EH (cell line): ENCODE measurements at regions not wholly inside any gene's neighbourhood (a gene's known extent, or its start where the extent isn't known, plus 50 kb on each side); places are given as distances from the start of the nearest gene placed in this dataset.

ENCODE experiments used
- DNase-seq: peaks from one replicate; pipeline ENCODE4 v3.0.0-alpha.2; 2015; ENCODE audit warnings: low read depth

DNA sequence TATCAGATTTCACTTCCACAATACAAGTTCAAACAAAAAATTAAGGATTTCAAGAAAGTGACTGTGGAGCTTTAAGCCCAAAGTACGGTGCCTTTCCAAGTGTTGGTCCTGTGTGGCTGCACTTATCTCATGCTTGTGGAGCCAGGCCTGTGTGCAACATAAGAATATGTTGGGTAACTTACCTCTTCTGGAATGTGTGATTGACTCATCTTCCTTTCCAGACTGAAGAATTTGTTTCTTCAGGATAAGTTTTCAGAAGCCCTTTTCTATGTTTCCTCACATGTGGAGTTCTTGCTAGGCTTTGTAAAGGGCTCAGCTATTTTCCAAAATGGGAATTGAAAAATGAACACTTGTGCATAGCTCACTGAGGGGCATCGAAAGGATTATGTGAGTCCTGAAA, 485.1 kb upstream of the PAPPA start:
- DNase-seq, result peak; percentile 95

DNA sequence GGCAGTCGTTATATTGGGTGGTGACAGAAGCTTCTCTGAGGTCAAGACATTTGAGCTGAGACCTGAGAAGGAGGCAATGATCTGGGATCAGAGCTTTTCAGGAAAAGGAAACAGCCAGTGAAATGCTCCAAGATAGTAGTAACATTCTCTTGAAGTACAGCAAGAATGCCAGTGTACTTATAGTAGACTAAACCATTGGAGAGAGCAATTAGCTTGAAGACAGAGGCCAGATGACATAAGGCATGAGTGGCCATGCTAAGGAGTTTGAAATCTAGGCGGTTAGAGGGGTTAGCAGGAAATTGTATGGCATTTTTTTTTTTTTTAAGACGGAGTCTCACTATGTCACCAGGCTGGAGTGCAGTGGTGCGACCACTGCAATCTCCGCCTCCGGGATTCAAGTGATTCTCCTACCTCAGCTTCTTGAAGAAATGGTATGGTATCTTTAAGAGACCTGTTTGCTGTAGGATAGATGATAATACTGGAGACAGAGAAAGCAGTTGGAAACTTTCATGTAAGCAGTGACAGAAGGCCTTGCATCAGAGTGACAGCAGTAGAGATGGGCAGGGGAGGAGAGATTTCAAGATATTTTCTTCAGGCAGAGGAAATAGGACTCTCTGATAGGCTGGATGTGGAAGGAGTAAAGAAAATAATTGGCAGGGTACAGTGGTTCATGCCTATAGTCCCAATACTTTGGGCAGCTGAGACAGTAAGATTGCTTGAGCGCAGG, 482.2 kb upstream of the PAPPA start:
- peak; percentile 57 for DNase-seq

DNA sequence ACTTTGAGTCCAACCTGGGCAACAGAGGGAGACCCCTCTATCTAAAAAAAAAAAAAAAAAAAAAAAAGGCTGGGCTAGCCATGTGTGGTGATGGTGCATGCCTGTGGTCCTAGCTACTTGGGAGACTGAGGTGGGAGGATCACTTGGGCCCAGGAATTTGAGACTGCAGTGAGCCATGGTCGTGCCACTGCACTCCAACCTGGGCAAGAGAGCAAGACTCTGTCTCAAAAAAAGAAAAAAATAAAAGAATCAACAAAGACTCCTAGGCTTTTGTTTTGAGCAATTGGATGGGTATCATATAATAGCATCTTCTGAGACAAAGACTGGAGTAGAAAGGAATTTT, 481.7 kb upstream of the PAPPA start:
- DNase-seq, result peak; percentile 74

DNA sequence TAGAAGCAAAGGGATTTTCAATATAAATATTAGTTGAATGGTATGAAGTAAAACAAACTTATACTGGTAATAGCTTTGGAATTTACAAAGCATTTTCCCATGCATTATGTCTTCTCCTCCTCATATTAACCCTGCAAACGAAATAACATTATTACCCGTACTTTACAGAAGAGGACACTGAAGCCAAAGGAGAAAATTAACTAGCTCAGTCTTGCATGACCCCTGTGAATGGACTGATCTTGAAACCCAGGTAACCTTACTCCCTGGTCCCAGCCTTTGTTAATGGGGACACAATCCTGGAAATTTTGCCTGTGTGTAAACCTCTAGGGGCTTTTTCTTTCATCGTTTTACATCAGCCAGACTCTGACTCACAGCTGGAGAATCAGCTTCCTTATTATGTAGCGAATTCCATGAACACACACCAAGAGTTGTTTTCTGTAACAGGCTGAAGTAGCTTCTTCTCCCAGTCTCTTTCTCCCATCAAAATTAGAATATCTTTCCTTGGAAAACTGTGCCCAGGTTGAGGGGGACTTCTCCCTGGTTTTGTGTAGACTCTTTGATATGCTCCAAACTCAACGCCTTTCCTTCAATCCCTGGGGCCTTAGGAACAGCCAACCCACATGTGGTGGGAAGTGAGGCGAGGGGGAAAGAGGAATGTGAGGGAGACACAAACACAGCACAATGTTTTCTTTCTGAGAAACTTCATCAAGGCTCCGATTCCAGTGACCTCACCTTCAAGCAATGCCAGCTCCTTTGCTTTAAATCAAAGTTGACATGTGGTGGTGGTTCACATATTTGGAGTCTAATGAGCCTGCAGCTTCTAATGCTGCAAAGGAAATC, 480.9 kb upstream of the PAPPA start:
- DNase-seq, result peak; percentile 99

DNA sequence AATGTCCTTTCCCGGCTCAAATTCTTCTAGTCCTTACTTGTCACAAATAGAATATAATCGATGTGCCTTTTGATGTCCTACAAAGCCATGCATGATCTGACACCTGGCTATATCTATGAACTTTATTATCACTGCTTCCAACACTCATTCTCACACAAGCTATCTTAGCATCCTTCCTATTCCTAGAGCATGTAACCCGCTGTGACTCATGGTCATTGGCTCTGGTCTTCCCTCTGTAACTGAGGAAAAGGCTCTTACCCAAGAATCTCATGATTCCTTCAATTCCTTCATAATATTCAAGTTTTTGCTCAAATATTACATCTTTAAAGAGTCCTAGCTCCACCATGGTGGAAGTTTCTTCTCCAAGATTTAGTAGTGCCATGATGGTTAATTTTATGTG, 480.0 kb upstream of the PAPPA start:
- peak; percentile 72 for DNase-seq

DNA sequence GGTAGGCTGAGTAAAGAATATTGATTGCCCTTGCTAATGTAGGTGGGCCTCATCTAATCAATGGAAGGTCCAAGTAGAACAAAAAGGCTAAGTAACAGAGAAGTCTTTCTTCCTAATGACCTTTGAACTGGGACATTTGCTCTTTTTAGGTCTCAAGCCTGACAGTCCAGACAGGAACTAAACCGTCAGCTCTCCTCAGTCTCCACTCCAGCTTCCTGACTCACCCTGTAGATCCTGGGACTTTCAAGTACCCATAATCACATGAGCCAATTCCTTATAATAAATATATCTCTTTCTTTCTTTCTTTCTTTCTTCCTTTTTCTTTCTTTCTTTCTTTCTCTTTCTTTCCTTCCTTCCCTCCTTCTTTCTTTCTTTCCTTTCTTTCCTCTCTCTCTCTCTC, 479.5 kb upstream of the PAPPA start:
- DNase-seq, result no peak

DNA sequence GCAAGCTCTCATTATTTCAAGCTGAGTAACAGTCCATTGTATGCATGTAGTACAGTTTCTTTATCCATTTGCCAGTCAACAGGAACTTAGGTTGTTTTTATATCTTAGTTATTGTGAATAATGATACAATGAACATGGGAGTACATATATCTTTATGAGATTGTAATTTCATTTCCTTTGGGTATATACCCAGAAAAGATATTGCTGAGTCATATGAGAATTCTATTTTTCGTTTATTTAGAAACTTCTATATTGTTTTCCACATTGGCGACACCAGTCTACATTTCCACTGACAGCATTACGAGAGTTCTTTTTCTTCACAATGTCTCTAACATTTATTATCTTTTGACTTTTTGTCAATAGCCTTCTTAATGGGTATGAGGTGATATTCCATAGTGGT, 477.8 kb upstream of the PAPPA start:
- DNase-seq, result no peak

DNA sequence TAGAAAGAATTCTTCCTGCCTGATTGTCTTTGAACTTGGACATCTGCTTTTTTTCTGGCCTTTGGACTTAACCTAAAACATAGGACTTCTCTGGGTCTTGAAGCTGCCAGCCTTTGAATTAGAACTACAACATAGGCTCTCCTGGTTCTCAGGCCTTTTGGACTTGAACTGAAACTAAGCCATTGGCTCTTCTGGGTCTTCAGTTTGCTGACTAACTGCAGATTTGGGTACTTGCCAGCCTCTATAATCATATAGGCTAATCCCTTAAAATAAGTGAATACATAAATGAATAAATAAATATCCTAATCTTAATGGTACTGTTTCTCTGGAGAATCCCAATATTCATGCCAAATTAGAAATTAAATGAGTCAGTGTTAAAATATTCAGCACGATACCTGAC, 473.4 kb upstream of the PAPPA start:
- DNase-seq, result no peak

DNA sequence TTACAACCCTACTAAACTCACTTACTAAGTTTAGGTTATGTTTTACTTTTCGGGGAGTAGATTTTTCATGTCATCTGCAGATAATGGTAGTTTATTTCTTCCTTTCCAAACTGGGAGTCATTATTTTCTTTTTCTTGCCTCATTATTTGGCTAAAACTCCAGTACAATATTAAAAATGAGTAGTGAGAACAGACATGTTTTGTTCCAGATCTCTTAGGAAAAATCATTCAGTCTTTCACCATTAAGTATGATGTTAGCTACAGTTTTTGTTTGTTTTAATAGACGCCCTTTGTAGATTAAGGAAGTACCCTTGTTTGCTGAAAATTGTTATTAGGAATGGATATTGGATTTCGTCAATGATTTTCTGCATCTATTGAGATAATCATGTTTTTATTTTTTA, 472.0 kb upstream of the PAPPA start:
- no peak for DNase-seq

DNA sequence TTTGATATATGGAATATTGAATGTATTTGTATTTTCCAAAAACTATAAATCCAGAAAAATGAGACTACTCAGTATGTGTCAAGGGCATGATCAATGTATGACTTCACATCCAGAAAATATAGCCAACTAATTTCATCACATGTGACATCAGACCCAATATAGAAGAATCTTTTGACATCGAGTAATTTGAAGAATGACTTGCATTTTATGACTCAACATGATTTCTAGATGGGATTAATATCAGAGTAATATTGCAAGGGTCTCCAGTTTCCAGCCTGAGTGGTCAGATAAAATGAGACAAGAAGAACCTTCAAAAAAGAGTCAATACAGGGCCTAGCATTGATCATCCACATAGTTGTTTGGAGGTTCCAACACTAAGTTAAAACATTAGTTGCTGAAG, 467.5 kb upstream of the PAPPA start:
- no peak for DNase-seq

DNA sequence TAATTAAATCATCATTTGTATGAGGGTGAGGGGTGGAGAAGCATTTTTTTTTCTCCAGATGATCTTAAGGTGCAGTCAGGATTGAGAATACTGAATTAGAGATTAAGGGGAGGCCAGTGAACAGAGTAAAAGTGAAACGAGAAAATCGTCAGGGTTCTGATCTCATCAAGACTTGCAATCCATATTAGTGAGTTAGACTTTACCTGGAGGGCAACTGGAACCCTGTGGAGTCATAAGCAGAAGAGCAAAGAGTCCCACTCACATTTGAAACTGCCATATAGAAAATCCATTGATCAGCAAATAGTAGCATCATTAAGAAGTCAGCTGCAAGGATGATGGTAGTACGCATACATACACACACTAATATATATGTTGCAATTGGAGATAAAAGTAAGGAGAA, 466.2 kb upstream of the PAPPA start:
- DNase-seq, result no peak

DNA sequence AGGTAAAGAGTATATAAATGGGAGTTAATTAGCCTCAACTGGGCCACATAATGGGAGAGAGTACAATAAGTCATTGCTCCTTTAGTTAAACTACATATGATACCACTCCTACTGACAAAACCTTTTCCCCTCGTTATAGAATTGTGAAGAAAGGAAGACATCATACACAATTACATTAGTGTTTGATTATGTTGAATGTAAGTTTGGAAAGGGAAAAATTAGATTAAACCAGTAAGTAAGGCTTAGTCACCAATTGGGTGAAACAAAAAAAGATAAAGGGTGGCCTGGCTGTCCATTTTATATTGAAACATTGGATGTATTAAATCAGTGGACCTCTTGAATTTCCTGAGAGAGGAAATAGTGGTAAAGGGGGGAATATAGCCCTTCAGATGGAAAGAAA, 464.3 kb upstream of the PAPPA start:
- DNase-seq, result no peak

DNA sequence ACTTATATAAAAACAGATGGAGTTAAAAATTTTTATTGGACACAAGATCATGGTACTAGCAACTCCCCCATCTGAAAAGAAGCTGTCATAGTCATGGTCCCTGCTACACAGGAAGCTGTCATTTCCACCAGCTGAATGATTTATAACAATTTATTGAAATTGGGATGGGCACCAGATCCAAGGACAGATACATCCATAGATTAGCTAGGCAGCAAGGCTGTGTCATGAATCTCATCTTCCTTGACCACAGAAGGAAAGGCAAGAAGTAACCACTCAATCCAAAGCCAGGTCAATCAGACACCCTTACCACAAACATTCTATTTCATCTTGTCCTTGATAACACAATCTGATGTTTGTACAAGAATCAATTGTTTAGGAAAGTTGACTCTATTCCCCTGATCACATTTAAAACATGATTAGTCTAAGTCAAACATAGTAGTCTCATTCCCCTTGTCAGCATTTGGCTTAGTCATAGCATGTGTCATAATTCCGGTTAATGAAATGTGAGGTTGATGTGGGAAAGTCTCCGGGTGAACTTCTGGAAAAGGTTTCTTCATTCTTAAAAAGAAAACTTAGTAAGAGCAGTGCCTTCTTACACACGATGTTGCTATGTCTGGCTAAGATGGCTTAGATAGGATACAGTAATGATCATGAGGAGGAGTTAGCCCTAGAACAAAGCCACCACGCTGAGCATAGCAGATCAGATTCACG, 462.6 kb upstream of the PAPPA start:
- peak; percentile 99 for DNase-seq

DNA sequence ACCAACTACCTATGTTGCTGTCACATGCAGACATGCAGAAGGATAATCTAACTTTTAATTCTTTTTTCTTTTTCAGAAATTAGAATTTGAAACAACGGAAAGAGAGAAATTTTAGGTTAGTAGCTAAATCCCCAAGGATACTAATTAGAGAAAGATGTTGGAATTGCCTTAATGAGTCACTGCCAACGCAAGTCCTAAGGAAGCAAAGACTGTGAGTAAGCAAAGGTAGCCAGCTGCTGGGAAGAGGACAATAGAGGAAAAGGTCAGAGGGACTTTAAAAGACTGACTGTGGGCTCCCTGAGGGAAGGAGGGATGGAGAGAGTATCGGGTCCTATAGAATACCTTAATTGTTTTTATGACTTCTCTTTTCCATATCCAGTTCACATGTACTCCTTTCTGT, 461.9 kb upstream of the PAPPA start:
- peak; percentile 92 for DNase-seq

DNA sequence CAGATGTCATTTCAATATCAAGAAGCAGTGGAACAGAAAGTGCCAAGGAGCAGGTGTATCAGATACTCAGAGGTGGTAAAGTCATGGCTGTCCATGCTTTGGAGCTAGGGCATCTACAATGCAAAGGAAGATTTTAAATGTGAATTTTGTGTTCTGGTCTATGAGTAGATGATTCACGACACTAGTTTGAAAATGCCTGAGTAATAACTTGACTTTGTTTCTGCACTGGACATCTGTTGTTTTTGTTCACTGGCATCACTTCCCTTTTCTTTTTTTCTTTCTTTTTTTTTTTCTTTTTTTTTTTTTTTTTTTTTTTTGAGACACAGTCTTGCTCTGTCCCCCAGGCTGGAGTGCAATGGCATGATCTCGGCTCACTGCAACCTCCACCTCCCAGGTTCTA, 460.7 kb upstream of the PAPPA start:
- DNase-seq, result peak; percentile 46

DNA sequence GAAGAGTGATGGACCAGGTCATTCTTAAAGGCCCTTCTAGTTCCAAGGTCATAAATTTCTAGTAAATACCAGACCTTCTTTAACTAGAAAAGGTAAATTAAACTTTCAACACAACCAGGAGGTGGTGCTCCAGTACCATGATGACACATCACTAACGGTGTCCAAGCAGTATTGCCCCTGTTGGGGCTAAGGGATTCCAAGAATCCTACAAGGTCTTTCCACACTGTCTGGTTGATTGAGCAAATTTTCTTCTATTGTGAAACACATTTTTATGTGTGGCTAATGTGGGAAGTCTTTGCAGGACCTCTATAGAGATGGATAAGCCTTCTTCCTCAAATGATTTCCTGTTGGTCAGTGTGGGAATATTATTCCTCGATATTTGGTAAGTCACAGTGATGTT, 459.6 kb upstream of the PAPPA start:
- peak; percentile 95 for DNase-seq

DNA sequence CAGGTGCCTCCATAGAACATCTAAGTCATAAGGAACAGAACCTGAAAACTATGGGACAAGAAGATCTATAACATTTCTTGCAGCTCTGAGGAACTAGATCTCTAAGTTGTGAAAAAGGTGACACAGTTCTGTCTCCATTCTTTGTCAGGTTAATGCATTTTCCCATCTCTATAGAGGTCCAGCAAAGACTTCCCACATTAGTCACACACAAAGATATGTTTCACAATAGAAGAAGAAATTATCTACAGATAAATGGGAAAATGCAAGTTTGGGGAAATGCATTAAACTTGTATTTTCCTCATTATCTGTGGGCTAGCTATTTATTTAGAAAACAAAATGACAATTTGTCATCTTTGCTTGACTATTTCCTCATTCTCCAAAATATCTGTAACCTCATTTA, 458.6 kb upstream of the PAPPA start:
- peak; percentile 55 for DNase-seq

DNA sequence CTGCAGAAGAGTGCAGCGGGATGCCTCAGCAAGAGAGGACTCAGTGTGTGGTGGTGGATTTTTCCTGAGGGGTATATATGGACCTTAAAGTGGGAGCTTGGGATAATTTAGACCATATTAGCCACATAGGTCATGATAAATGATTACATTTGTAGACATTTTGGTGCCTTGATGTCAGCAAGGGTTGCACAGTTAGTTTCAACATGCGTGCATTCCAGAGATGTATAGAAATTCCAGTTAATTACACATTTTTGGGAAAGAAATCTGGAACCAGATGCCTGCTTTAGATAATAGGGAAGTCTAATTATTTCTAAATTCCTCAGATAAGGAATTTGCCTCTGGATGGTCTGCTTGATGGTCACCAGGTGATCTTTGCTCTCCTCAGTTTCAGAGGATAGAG, 440.6 kb upstream of the PAPPA start:
- DNase-seq, result no peak

DNA sequence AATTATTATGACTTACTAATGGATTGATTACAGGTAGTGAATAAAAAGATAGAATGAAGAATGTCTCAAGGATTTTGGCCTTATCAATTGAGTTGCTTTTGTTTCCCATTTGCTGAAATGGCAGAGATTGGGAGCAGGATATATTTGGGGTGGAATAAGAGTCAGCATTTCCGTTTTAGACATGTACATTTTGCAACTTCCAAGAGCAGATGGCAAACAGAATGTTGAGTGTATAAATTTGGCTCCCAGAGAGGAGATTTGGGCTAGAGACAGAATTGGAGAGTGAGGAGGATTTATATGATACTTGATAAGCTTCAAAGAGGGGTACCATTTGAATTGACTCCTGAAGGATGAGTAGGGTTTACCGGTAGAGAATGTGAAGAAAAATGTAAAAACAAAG, 437.9 kb upstream of the PAPPA start:
- DNase-seq, result no peak

DNA sequence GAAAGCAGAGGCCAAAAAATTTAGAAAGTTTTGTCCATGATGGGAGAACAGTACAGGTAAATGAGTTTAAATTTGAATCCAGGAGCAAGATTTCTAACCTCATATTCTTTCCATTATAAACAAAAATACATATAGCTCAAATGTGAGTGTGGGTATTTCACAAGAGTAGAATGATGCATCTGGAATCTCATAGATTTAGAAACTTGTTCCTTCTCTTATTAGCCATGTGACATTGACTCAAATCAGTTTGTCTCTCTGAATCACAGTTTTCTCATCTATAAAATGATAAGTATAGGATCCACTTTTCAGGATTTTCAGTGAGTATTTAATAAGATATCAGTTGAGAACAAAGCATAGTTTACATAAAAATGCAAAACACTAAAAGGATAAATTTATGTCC, 436.3 kb upstream of the PAPPA start:
- no peak for DNase-seq

DNA sequence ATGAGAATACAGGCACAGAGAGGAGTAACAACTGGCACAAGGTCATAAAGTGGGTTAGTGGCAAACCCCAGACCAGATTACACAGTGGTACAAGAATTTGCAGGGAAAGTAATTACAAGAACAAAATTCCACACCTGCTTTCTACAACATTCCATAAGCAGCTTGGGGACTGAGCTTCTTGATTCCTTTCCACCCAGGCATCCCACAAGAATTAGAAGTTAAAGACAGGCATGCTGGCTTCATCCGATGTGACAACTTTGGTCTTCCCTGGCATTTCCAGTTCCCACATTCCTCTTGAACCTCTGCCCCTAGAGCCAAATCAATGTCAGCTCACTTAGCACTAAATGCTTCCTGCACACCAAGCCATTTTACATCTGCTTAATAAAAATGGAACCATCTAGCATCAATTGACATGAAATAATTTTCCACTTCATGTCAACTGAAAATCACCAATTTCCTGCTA, 435.8 kb upstream of the PAPPA start:
- DNase-seq, result peak; percentile 84

DNA sequence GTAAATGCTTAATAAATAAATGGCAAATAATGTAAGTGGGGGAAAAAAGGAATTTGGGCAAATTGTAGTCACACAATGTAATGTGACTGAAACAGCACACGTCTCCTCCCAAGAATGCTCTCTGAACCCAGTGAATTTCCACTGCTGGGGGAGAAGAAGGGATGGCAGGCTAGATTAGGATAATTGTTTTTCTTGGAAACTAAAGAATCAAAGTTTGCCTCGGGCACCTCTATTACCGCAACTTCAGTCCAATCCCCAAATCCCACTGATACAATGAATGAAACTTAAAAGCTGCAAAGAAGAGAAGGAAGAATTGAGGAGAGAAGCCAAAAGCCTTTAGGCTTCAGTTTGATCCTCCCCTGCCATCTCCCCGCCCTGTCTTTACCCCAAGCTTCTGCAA, 423.2 kb upstream of the PAPPA start:
- peak; percentile 81 for DNase-seq

DNA sequence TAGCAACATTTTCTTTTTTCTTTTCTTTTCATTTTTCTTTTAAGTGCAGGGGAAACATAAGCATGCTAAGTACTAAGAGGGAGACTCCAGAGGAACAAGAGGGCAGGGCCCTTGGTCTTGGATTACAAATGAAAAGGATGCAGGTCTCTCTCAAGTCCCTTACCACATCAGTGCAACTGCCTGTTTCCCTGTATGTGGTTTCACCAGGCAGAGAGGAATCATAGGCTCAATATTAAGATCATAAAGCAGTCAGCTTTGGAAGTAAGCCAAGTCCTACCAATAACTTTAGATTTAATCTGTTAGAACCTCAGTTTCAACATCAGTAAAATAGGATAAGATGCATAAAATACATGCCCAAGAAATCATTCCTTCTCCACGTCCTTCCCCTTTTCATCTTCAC, 422.7 kb upstream of the PAPPA start:
- peak; percentile 48 for DNase-seq
